Tibial nerve (tissue), 4 donors: ENCODE measurements at regions not wholly inside any gene's neighbourhood (a gene's known extent, or its start where the extent isn't known, plus 50 kb on each side); places are given as distances from the start of the nearest gene placed in this dataset.

Experiments
- CTCF ChIP-seq, 5 experiments: fragments of 200-600 bp in 3 of 5; fragments of 450-650 bp in 2 of 5; sonication (generic) in 3 of 5; IDR thresholded peaks; one replicate each; pipeline ENCODE4 v1.5.1; 2016 to 2019; ENCODE audit warnings: antibody characterized with exemption in 5 of 5, mild to moderate bottlenecking in 3 of 5, moderate library complexity in 2 of 5
- EP300 ChIP-seq, 2 donors: sonication (generic); formaldehyde crosslinking; IDR thresholded peaks; one replicate each; pipeline ENCODE4 v1.6.1; 2017; ENCODE audit warnings: antibody characterized with exemption in 2 of 2, mild to moderate bottlenecking in 1 of 2
- POLR2A ChIP-seq, 2 donors: fragments of 450-650 bp; IDR thresholded peaks; one replicate each; pipeline ENCODE4 v1.6.1; 2017; ENCODE audit warnings: antibody characterized with exemption in 2 of 2, mild to moderate bottlenecking in 2 of 2, moderate library complexity in 2 of 2

- TF ChIP-seq POLR2A (IDR thresholded peaks at IDR 0.05) (no peak), CTCF (IDR thresholded peaks at IDR 0.05) (no peak), EP300 (IDR thresholded peaks at IDR 0.05) (no peak)
These were observed 726.1 kb downstream of the SORCS1 start for GRCh38 chr10:106438386-106438785.
